ENCODE measurements at regions not wholly inside any gene's neighbourhood (a gene's known extent, or its start where the extent isn't known, plus 50 kb on each side); places are given as distances from the start of the nearest gene placed in this dataset.
"Not testable (repeated sequence)": the region's sequence is repeated elsewhere in the genome, so short reads cannot be mapped to it uniquely, and the experiment has no call there.

GRCh38 chr15:22160741-22161140 is 80.4 kb downstream of the OR4M2 start:
- not testable (repeated sequence) for TF ChIP-seq CTCF (IDR thresholded peaks at IDR 0.05; ENCODE audit: low read length); EZH2 (optimal IDR thresholded peaks at IDR 0.05; ENCODE audit: low read depth, low read length); EZH2phosphoT487 (IDR thresholded peaks at IDR 0.05; ENCODE audit: low read length)

Measured in MM.1S (cell line).